ENCODE measurements at regions not wholly inside any gene's neighbourhood (a gene's known extent, or its start where the extent isn't known, plus 50 kb on each side); places are given as distances from the start of the nearest gene placed in this dataset.

DNA sequence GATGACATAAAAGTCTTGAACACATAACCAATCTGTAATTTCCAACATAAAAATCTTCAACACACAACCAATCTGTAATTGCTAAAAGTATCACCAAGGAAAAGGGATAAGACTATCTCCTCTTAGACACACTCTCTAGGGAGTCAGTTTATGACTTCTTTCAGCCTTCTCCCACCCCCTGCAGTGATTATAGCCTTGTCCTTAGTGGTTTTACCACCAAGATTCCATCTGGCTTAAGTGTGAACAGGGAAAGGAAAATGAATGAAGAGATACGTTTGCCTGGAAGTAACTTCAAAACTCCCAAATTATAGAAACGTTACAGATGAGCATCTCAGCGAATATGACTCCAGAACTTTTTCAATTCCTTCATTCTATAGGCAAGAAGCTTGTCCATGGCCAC is 136.2 kb upstream of the RASSF8 start:
- H3K27ac ChIP-seq (ENCODE audit: low read length) = no peak overlapping the region
- H4K20me1 ChIP-seq (ENCODE audit: insufficient read depth) = no peaks in the 10 kb centered on the region
- TF ChIP-seq, protein P1, sequence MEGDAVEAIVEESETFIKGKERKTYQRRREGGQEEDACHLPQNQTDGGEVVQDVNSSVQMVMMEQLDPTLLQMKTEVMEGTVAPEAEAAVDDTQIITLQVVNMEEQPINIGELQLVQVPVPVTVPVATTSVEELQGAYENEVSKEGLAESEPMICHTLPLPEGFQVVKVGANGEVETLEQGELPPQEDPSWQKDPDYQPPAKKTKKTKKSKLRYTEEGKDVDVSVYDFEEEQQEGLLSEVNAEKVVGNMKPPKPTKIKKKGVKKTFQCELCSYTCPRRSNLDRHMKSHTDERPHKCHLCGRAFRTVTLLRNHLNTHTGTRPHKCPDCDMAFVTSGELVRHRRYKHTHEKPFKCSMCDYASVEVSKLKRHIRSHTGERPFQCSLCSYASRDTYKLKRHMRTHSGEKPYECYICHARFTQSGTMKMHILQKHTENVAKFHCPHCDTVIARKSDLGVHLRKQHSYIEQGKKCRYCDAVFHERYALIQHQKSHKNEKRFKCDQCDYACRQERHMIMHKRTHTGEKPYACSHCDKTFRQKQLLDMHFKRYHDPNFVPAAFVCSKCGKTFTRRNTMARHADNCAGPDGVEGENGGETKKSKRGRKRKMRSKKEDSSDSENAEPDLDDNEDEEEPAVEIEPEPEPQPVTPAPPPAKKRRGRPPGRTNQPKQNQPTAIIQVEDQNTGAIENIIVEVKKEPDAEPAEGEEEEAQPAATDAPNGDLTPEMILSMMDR (IDR thresholded peaks at IDR 0.05; ENCODE audit: poor library complexity, severe bottlenecking) = no peak
- TF ChIP-seq RAD21 (conservative IDR thresholded peaks at IDR 0.05) = no peak
- no peak for TF ChIP-seq SMC3 (conservative IDR thresholded peaks at IDR 0.05; ENCODE audit: poor library complexity)
- no peak for TF ChIP-seq MXI1 (conservative IDR thresholded peaks at IDR 0.05; ENCODE audit: poor library complexity, severe bottlenecking)
- TF ChIP-seq TAF1 (IDR thresholded peaks at IDR 0.05; ENCODE audit: low read depth) = no peak
- TF ChIP-seq, protein P2, sequence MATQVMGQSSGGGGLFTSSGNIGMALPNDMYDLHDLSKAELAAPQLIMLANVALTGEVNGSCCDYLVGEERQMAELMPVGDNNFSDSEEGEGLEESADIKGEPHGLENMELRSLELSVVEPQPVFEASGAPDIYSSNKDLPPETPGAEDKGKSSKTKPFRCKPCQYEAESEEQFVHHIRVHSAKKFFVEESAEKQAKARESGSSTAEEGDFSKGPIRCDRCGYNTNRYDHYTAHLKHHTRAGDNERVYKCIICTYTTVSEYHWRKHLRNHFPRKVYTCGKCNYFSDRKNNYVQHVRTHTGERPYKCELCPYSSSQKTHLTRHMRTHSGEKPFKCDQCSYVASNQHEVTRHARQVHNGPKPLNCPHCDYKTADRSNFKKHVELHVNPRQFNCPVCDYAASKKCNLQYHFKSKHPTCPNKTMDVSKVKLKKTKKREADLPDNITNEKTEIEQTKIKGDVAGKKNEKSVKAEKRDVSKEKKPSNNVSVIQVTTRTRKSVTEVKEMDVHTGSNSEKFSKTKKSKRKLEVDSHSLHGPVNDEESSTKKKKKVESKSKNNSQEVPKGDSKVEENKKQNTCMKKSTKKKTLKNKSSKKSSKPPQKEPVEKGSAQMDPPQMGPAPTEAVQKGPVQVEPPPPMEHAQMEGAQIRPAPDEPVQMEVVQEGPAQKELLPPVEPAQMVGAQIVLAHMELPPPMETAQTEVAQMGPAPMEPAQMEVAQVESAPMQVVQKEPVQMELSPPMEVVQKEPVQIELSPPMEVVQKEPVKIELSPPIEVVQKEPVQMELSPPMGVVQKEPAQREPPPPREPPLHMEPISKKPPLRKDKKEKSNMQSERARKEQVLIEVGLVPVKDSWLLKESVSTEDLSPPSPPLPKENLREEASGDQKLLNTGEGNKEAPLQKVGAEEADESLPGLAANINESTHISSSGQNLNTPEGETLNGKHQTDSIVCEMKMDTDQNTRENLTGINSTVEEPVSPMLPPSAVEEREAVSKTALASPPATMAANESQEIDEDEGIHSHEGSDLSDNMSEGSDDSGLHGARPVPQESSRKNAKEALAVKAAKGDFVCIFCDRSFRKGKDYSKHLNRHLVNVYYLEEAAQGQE (IDR thresholded peaks at IDR 0.05; ENCODE audit: borderline replicate concordance) = no peak
- no peak overlapping the region for H3K4me3 ChIP-seq (ENCODE audit: low read length)
- no peaks in the 10 kb centered on the region for H3K9me2 ChIP-seq (ENCODE audit: insufficient read depth, low read length)
- H3K9me3 ChIP-seq (ENCODE audit: low read length) = no peaks in the 10 kb centered on the region
- no peak overlapping the region for H3K4me2 ChIP-seq (ENCODE audit: low read length)
- no peaks in the 10 kb centered on the region for H3K79me2 ChIP-seq (replicated peaks; ENCODE audit: insufficient read depth, low read length)
- no peak overlapping the region for H2AFZ ChIP-seq (ENCODE audit: low read depth, low read length)
- no peaks in the 10 kb centered on the region for H3K27me3 ChIP-seq (ENCODE audit: insufficient read depth, low read depth, low read length)
- H3K9ac ChIP-seq (ENCODE audit: low read length) = no peak overlapping the region
- no peaks in the 10 kb centered on the region for H3K36me3 ChIP-seq (ENCODE audit: insufficient read depth, low read length)
- no peaks in the 10 kb centered on the region for H3F3A ChIP-seq (ENCODE audit: insufficient read depth, low read length, poor library complexity, severe bottlenecking)

DNA sequence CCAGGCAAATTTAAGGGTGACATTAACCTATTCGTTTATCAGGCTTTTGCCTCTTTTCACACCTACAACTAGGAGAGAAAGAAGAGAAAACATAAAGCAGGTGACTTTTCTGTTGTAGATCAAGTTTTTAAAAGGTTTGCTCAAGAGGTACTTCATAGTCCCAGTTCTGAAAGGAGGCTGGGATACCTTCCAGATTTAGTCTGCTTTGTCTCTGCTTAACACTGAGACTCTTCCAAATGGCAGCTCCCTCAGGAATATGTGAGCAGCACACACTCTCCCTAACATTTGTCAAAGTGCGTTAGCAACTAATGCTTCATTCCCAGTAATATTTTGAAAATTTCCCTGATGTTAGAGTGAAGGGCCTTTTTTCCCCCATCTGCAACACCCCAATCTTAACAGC is 133.7 kb upstream of the RASSF8 start:
- H2AFZ ChIP-seq (ENCODE audit: low read depth, low read length) = no peak overlapping the region
- H3K27me3 ChIP-seq (ENCODE audit: insufficient read depth, low read depth, low read length) = no peaks in the 10 kb centered on the region

More for the DNA sequence above, 133.7 kb upstream of the RASSF8 start:
- H3K4me3 ChIP-seq (ENCODE audit: low read length) = no peak overlapping the region
- no peak overlapping the region for H3K9ac ChIP-seq (ENCODE audit: low read length)
- no peaks in the 10 kb centered on the region for H3K9me2 ChIP-seq (ENCODE audit: insufficient read depth, low read length)
- H4K20me1 ChIP-seq (ENCODE audit: insufficient read depth) = no peaks in the 10 kb centered on the region
- H3K36me3 ChIP-seq (ENCODE audit: insufficient read depth, low read length) = no peaks in the 10 kb centered on the region
- TF ChIP-seq EP300 (conservative IDR thresholded peaks at IDR 0.05; ENCODE audit: poor library complexity, severe bottlenecking) (no peak), POLR2AphosphoS5 (IDR thresholded peaks at IDR 0.05) (no peak), EZH2 (IDR thresholded peaks at IDR 0.05; ENCODE audit: borderline replicate concordance, insufficient read depth, low read length, poor library complexity, severe bottlenecking) (no peak), TAF1 (IDR thresholded peaks at IDR 0.05; ENCODE audit: low read depth) (no peak), MXI1 (conservative IDR thresholded peaks at IDR 0.05; ENCODE audit: poor library complexity, severe bottlenecking) (no peak), RAD21 (conservative IDR thresholded peaks at IDR 0.05) (no peak), SMC3 (conservative IDR thresholded peaks at IDR 0.05; ENCODE audit: poor library complexity) (no peak)
- TF ChIP-seq, protein P2 (IDR thresholded peaks at IDR 0.05; ENCODE audit: borderline replicate concordance) = no peak
- TF ChIP-seq, protein P1 (IDR thresholded peaks at IDR 0.05; ENCODE audit: poor library complexity, severe bottlenecking) = no peak
- no peaks in the 10 kb centered on the region for H3K79me2 ChIP-seq (replicated peaks; ENCODE audit: insufficient read depth, low read length)
- no peaks in the 10 kb centered on the region for H3K9me3 ChIP-seq (ENCODE audit: low read length)
- H3F3A ChIP-seq (ENCODE audit: insufficient read depth, low read length, poor library complexity, severe bottlenecking) = no peaks in the 10 kb centered on the region
- H3K4me2 ChIP-seq (ENCODE audit: low read length) = no peak overlapping the region
- H3K27ac ChIP-seq (ENCODE audit: low read length) = no peak overlapping the region

All from neural cell (in vitro differentiated cells).